Activated CD8-positive, alpha-beta memory T cell treated with anti-CD3 and anti-CD28 coated beads, Interleukin-2, amount 50 U/mL, for 24 hours (primary cell): ENCODE measurements at regions not wholly inside any gene's neighbourhood (a gene's known extent, or its start where the extent isn't known, plus 50 kb on each side); places are given as distances from the start of the nearest gene placed in this dataset.
"Not testable (repeated sequence)": the region's sequence is repeated elsewhere in the genome, so short reads cannot be mapped to it uniquely, and the experiment has no call there.

Source experiments
- DNase-seq: peaks from one replicate; pipeline ENCODE4 v3.0.0-alpha.2; 2020; ENCODE audit errors: extremely low read depth

- DNase-seq, result no peak
Measured at GRCh38 chr6:6978731-6979130, 129.0 kb upstream of the RREB1 start.

GRCh38 chr6:6980999-6981597 lies 126.7 kb upstream of the RREB1 start:
- DNase-seq, result no peak

DNA sequence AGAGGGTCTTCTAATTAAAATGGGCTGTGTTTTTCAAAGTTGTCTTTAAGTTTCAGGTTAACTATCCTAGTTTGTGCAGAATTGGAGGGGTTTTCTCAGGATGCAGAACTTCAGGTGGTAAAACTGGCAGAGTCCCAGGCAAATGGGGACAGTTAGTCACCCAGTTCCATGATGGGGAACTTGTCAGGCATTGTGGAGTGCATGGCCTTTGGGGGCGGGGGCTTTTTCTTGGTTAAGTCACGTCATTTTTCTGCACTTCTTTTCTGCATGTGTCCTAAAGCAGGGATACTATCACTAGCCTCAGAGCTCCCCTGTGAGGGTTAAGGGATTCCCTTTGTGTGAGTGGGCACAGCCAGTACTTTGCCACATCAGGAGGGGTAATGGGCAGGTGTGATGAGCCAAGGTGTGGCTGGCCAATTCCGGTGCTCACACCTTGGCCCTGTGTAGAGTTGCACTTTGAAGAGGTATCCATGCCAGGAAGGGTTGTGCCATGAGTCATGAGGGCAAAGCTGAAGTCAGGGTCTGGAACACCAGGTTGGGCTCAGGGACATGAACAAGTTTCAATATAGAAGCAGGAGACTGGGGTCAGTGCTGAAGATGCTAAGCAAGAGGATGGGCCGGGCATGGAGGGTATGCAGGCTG lies 126.0 kb upstream of the RREB1 start:
- DNase-seq, result no peak

- DNase-seq, result no peak
Measured at GRCh38 chr6:6982663-6983062, 125.1 kb upstream of the RREB1 start.

DNA sequence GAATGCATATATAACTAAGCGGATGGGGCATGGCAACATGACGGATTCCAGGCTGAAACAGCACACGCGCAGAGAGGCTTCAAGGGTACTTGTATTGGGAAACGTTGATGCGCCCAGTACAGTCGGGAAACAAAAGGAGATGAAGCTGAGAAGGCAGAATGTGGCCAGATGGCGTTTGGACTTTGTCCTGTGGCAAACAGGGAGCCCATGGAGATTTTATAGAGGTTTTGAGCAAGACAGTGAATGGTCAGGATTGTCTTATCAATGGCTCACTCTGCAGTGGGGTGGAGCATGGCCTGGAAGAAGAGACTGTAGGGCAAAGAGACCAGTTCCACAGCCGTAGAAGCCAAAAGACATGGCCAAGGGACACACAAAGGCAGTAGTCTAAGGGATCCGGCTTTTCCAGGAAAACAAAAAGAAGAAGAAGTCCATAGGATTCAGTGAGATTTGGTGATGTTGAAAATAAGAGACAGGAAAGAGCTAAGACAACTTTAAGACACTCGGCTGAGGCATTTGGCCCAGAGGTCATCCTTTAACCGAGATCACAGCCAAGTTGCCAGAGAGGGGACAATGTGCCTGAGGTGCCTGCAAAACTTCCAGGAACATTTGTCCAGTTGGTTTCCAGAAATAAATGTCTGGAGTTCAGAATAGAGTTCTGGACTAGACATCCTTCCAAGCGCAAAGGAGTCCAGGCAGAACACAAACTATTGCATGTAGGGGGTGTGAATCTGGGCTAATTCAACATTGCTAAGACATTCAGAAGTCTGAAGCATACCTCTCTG lies 123.0 kb upstream of the RREB1 start:
- DNase-seq, result no peak

DNA sequence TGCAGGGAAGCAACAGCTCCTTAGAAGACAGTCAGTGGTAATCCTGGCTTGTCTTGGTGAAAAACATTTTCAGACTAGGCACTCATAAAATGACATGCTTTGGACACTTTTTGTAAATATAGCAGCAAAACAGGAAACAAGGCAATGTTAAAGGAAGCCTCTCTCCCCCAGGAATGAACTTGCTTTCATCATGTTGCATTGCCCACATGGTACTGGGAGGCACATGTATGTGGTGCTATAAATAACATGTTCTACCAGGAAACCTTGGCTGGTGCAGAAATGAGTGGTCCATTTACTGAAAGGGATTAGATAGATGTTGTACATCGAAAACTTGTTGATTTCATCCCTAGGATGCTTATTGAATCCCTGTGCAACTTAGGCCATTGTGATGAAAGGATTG lies 121.4 kb upstream of the RREB1 start:
- DNase-seq, result no peak

- DNase-seq, result no peak
Measured at GRCh38 chr6:6987749-6988148, 120.0 kb upstream of the RREB1 start.

DNA sequence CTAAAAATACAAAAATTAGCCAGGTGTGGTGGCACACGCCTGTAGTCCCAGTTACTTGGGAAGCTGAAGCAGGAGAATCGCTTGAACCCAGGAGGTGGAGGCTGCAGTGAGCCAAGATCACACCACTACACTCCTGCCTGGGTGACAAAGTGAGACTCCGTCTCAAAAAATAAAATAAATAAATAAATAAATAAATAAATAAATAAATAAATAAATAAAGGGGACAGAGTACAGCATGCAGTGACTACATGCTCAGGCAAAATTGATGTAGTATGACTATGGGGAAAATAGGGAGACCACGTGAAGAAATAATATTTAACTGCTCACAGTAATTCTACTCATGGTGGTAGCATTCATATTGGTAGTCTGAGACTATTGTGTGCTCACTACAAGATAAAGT lies 117.7 kb upstream of the RREB1 start:
- not testable (repeated sequence) for DNase-seq

DNA sequence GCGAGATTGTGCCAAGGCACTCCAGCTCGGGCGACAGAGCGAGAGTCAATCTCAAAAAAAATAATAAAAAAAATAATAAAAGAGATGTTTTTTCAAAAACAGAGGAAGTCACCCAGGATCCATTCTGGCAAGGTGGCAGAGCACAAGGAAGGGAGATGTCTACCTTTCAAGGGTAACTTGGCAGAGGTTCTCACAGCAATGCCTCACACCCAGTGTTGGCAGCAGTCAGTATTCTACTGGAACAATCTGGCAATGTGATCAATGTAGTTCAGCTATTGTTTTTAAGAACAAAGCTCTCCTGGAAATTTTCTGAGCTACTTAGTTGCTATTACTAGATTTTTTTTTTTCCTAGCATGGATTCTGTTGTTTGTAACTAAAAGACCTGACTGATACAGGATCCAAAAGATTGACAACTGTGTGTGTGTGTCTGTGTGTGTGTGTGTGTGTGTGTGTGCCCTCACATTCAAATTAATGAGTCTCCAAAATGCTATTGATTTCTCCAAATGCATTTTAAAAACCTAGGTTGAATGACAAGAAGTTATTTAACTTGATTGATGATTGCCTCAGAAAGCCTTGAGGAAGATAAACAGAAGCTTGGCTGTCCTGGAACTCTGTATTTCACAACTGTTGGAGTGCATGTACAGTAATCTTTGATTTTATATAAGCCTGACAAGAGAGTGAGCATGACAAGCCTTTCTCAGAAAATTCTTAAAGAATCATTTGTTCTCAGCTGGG lies 114.1 kb upstream of the RREB1 start:
- no peak for DNase-seq

DNA sequence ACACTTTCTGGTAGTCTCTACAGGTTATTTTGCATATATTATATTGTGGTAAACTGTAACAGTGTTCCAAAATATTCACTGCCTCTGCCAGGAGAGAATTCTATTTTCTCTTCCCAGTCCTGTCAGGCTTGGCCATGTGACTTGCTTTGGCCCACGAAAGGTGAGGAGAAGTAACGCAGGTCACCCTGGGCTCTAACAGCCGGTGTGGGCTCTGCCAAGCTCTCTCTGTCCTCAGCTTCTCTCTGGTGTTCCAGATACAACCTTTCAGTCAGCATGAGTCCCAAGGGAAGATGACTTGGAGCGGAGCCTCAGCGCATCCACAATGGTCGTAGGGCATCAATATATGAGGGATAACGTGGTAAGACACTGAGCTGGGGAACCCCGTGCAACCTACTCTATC lies 113.0 kb upstream of the RREB1 start:
- no peak for DNase-seq

- no peak for DNase-seq
Measured at GRCh38 chr6:6995328-6995727, 112.4 kb upstream of the RREB1 start.

DNA sequence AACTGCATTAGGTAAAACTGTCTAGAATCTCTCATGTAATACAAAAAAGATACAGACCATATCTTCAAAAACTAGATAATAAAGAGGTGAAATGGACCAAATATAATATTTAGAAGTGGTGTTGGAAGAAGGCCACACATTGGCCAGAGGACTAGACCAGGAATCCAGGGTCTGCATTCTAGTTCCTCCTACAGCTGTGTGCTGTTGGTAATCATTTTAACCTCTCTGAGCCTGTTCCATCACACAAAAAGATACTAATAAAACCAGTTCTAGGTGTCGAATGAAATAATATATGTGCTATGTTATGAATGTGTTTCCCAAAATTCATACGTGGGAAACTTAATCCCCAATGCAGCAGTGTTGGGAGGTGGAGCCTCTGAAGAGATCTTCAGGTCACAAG lies 111.6 kb upstream of the RREB1 start:
- DNase-seq, result no peak

DNA sequence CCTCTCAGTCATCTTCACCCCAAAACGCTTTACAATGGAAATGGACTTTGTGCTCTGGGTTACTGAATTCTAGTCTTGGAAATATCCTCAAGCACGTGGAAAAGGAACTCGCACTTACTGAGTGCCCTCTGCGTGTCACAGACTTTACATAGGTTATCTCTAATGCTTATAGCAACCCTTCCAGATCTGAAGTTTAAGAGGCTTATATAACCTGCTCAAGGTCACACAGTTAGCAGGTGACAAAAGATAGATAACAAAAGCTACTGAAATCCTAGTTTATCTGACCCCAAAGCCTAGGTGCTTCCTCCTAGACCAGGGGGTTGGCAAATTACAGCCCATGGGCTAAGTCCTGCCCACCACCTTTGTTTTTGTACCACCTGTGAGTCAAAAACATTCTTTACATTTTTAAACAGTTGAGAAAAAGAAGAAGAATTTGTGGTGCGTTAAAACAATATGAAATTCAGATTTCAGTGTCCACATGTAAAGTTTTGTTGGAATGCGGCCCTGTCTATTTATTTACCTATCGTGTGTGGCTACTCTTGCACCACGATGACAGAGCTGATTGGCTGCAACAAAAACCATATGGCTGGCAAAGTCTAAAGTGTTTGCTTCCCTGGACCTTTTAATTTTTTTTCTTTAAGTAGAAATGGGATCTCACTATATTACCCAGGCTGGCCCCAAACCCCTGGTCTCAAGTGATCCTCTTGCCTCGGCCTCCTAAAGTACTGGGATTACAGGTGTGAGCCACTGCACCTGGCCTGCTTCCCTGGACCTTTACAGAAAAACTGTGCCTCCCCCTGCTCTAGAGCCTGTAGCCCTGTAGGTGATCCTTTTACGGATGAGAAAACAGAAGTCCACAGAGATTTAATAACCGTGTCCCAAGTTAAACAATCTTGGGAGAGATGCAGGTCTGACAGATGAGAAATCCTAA lies 110.2 kb upstream of the RREB1 start:
- no peak for DNase-seq

- no peak for DNase-seq
Measured at GRCh38 chr6:6998194-6998569, 109.6 kb upstream of the RREB1 start.

DNA sequence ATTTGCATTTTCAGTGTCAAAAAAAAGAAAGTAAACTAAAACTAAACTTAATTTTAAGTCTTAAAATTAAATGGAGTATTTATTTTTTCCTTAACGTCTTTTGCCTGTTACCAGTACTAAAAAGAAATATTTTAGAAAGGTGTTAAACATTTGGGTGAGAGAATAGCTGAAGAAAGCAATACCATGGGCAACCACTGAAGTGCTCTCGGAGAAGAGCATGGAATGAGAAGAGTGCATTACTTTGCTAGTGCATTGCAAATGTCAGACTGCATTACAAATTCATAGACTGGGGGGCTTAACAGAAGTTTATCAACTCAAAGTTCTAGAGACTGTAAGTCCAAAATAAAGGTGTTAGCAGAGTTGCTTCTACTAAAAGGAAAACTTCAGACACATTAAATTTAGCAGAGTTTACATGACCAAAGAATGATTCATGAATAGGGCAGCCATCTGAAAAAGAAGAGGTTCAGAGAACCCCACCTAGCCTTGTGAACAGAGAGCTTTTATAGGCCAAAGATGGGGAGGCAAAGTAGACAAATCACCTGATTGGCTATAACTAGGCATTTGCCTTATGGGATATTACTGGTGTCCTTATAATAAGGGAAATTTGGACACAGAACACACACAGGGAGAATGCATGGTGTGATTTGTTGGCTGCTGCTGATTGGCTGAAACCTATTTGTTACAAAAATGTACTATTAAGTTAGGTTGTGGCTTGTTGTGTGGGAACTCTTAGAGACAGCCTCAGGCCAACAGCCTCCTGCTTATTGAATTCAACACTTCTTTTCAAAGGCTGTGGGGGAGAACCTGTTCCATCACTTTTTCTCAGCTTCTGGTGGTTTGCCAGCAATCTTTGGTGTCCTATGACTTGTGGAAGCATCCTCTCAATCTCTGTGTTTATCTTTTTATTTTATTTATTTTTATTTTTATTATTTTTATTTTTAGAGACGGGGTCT lies 106.7 kb upstream of the RREB1 start:
- no peak for DNase-seq

- no peak for DNase-seq
Measured at GRCh38 chr6:7003041-7003440, 104.7 kb upstream of the RREB1 start.

GRCh38 chr6:7004581-7005297 lies 103.0 kb upstream of the RREB1 start:
- no peak for DNase-seq

DNA sequence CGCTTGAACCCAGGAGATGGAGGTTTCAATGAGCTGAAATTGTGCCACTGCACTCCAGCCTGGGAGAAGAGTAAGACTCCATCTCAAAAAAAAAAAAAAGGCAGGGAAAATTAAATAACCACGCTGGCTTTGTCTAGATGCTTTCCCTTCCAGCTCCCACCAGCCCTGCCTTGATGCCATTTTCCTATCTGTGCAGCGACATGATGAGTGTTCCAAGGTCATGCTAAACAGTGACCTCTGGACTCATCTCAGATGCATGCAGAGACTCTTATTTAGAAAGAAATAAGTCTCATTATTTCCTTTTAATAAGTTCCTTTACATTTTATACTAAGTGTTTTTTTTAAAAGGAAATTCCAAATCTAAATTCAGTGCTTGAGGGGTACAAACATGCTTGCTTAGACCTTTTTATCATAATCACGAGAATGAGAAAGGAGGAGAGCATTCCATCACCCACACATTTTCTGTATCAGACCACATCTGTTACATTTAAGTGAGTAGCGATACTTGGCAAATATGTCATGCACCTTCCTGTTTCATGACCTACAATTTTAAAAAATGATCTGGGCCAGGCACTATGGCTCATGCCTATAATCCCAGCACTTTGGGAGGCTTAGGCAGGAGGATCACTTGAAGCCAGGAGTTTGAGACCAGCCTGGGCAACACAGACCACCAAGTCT lies 101.1 kb upstream of the RREB1 start:
- no peak for DNase-seq

DNA sequence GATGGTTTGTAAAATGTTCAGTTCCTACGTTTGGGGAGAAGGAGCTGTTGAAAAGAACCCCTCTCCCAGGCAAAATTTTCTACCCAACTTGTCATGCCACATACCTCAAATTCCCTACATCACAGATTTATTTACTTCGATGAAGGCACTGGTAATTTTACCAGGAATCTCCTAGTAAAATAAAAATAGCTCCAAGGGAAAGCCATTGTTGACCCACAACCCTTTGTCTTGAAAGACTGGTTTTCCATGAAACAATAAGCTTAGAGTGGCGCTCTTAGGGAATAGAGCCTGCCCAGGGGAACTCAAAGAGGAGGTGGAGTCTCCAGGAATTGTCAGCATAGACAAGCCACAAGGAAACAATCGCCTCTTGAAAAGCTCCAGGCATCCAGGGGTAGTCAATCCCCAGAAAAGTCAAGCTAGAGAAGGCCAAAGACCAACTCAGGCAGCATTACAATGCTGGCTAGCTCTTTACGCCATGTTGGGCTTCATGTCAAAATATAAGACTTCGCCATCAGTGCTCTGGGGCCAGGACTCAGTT lies 99.2 kb upstream of the RREB1 start:
- DNase-seq, result no peak
